SU-DHL-6 (cell line): ENCODE measurements at regions not wholly inside any gene's neighbourhood (a gene's known extent, or its start where the extent isn't known, plus 50 kb on each side); places are given as distances from the start of the nearest gene placed in this dataset.

Experiments
- CTCF ChIP-seq: fragments of 200-600 bp; sonication (generic); IDR thresholded peaks from one replicate; pipeline ENCODE4 v1.5.1; 2017; ENCODE audit warnings: antibody characterized with exemption, mild to moderate bottlenecking, low read length, moderate library complexity; ENCODE audit not compliant: insufficient read depth, poor library complexity, severe bottlenecking
- EZH2phosphoT487 ChIP-seq: fragments of 200-600 bp; sonication (generic), shearing (Covaris generic); conservative IDR thresholded peaks from 2 replicates; pipeline ENCODE4 v1.6.1; 2018; ENCODE audit warnings: mild to moderate bottlenecking, antibody characterized with exemption, low read length, moderate library complexity, mixed read lengths

GRCh38 chr1:25088180-25088701 is 144.1 kb downstream of the SYF2 start:
- TF ChIP-seq CTCF (no peak), EZH2phosphoT487 (no peak)
